Bronchial epithelial cell (primary cell): ENCODE measurements at regions not wholly inside any gene's neighbourhood (a gene's known extent, or its start where the extent isn't known, plus 50 kb on each side); places are given as distances from the start of the nearest gene placed in this dataset.

ENCODE experiments used
- DNase-seq: peaks from one replicate; pipeline ENCODE4 v3.0.0-alpha.2; 2010; ENCODE audit warnings: low read depth
- FAIRE-seq: peaks from 2 replicates; lab custom pipeline; 2011; peaks lifted over from hg19 to GRCh38; lab: Jason Lieb, UNC
- H3K27me3 ChIP-seq: 2 replicates; pipeline ENCODE4 v1.5.1; 2011; ENCODE audit warnings: low read length; ENCODE audit not compliant: control insufficient read depth, insufficient read depth
- H3K36me3 ChIP-seq: 2 replicates; pipeline ENCODE4 v1.5.1; 2011; ENCODE audit warnings: low read length; ENCODE audit not compliant: control insufficient read depth, insufficient read depth
- H3K4me3 ChIP-seq: 2 replicates; pipeline ENCODE4 v1.5.1; 2011; ENCODE audit warnings: mild to moderate bottlenecking, low read depth, low read length, control low read depth
- CTCF ChIP-seq: IDR thresholded peaks from 2 replicates; pipeline ENCODE4 v1.5.1; 2011; ENCODE audit warnings: mild to moderate bottlenecking, moderate library complexity, low read length, control low read depth, inconsistent platforms; ENCODE audit not compliant: insufficient read depth, severe bottlenecking

- FAIRE-seq, result no peak
- Histone ChIP-seq H3K4me3 (no peak overlapping the region), H3K27me3 (no peaks in the 10 kb centered on the region), H3K36me3 (no peaks in the 10 kb centered on the region)
- peak; percentile 73 for DNase-seq
- TF ChIP-seq CTCF, result no peak
Observed at GRCh38 chr2:240324312-240325015, 111.0 kb upstream of the GPC1 start.

- no peak for TF ChIP-seq CTCF
- H3K27me3 ChIP-seq, result no peaks in the 10 kb centered on the region
- DNase-seq (peak; percentile 5), FAIRE-seq (no peak)
- H3K36me3 ChIP-seq, result no peaks in the 10 kb centered on the region
- no peak overlapping the region for H3K4me3 ChIP-seq
Observed at GRCh38 chr2:240325016-240326007, 110.2 kb upstream of the GPC1 start.

- FAIRE-seq (no peak), DNase-seq (peak; percentile 44)
- H3K36me3 ChIP-seq, result no peaks in the 10 kb centered on the region
- no peak for TF ChIP-seq CTCF
- H3K27me3 ChIP-seq, result no peaks in the 10 kb centered on the region
- no peak overlapping the region for H3K4me3 ChIP-seq
Observed at GRCh38 chr2:240326246-240326645, 109.2 kb upstream of the GPC1 start.

DNA sequence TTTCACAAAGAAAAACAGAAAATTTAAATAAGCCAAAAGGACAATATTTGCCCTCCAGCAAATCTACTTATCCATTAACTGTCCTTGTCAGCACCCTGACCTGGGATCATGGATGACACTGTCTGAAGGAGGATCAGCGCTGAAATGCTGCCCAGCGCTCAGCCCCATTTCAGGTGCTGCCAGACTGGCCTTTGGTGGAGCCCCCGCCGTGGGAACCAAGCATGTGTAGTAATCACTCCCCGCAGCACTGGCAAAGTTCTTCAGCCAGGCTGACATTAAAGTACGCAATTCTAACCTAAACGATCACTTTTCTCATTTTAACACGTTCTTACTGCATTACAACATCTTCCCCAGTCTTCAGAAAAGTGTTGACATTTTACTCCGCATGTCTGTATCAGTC lies 108.6 kb upstream of the GPC1 start:
- TF ChIP-seq CTCF, result no peak
- no peak for FAIRE-seq
- Histone ChIP-seq H3K36me3 (no peaks in the 10 kb centered on the region), H3K27me3 (no peaks in the 10 kb centered on the region), H3K4me3 (no peak overlapping the region)
- no peak for DNase-seq

- no peak for TF ChIP-seq CTCF
- Histone ChIP-seq H3K27me3 (no peaks in the 10 kb centered on the region), H3K4me3 (no peak overlapping the region), H3K36me3 (no peaks in the 10 kb centered on the region)
- DNase-seq (no peak), FAIRE-seq (no peak)
Observed at GRCh38 chr2:240327566-240327965, 107.9 kb upstream of the GPC1 start.
